DOHH2 (cell line): ENCODE measurements at regions not wholly inside any gene's neighbourhood (a gene's known extent, or its start where the extent isn't known, plus 50 kb on each side); places are given as distances from the start of the nearest gene placed in this dataset.

Experiments
- CTCF ChIP-seq: fragments of 200-600 bp; sonication (generic); IDR thresholded peaks from one replicate; pipeline ENCODE4 v1.5.1; 2014; ENCODE audit warnings: antibody characterized with exemption, mild to moderate bottlenecking, low read depth, low read length; ENCODE audit not compliant: poor library complexity, severe bottlenecking
- EZH2phosphoT487 ChIP-seq: fragments of 200-600 bp; sonication (generic); IDR thresholded peaks from 2 replicates; pipeline ENCODE4 v1.6.1; 2017; ENCODE audit warnings: borderline replicate concordance, mild to moderate bottlenecking, antibody characterized with exemption, low read length, moderate library complexity, mixed read lengths

DNA sequence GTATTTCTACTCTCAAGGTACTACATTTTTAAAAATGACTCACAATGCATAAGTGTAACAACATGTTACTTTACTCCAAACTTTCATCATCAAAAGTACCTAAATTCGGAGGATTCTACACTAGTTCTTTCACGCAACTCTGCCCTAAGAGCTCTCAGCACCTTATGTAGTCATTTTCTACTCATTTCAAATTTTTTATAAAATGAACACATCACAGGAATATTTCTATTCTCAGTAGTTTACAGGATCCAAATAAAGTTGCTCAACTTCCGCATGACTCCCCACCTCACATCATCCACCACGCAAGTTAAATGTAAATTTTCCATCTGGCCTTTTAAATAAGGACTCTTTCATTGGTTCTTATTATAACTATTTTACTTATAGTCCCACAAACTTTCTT is 344.9 kb upstream of the MANEA start:
- TF ChIP-seq EZH2phosphoT487, result no peak
- TF ChIP-seq CTCF, result no peak
